Retinal pigment epithelial cell (primary cell): ENCODE measurements at regions not wholly inside any gene's neighbourhood (a gene's known extent, or its start where the extent isn't known, plus 50 kb on each side); places are given as distances from the start of the nearest gene placed in this dataset.

Source experiments
- DNase-seq: peaks from one replicate; pipeline ENCODE4 v3.0.0-alpha.2; 2010; ENCODE audit warnings: low read depth
- H3K4me3 ChIP-seq: 2 replicates; pipeline ENCODE4 v1.5.1; 2011; ENCODE audit warnings: mild to moderate bottlenecking, low read length, control low read depth, moderate library complexity
- TF ChIP-seq, protein P1 (sequence below): conservative IDR thresholded peaks from 2 replicates; pipeline ENCODE4 v1.5.1; 2011; ENCODE audit warnings: low read depth, low read length, control low read depth, inconsistent platforms

DNA sequence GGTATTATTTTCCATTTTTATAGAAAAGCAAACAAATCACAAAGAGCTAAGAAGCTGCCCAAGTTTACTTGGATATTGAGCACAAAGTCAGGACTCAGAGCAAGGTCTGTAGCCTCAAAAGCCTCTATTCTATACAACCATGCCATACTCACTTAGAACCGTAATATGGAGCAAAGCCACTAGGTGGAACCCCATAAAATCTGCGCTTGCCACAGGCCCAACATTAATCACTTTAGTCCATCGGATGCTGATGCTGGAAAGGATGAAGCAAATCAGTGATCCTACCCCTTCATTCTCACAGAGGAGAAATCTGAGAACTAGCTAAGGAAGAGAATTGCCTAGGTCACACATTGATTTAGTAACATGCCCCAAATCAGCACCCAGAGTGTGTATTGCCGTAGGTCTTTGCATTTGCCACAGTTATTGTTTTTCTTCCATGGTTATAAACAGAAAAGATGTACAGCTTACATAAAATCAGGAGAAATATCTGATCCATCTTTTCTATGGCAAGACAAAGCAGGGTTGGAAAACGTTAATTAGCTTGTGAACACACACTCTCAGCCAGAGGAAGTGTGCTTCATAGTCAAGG is 56.7 kb upstream of the RAB38 start:
- DNase-seq: peak; percentile 2
- TF ChIP-seq, protein P1, sequence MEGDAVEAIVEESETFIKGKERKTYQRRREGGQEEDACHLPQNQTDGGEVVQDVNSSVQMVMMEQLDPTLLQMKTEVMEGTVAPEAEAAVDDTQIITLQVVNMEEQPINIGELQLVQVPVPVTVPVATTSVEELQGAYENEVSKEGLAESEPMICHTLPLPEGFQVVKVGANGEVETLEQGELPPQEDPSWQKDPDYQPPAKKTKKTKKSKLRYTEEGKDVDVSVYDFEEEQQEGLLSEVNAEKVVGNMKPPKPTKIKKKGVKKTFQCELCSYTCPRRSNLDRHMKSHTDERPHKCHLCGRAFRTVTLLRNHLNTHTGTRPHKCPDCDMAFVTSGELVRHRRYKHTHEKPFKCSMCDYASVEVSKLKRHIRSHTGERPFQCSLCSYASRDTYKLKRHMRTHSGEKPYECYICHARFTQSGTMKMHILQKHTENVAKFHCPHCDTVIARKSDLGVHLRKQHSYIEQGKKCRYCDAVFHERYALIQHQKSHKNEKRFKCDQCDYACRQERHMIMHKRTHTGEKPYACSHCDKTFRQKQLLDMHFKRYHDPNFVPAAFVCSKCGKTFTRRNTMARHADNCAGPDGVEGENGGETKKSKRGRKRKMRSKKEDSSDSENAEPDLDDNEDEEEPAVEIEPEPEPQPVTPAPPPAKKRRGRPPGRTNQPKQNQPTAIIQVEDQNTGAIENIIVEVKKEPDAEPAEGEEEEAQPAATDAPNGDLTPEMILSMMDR: peak; percentile 67
- no peak overlapping the region for H3K4me3 ChIP-seq

GRCh38 chr11:88229303-88229702 is 54.1 kb upstream of the RAB38 start:
- TF ChIP-seq, protein P1: no peak
- H3K4me3 ChIP-seq: no peak overlapping the region
- no peak for DNase-seq
